ENCODE measurements at regions not wholly inside any gene's neighbourhood (a gene's known extent, or its start where the extent isn't known, plus 50 kb on each side); places are given as distances from the start of the nearest gene placed in this dataset.

GRCh38 chr3:109927726-109928125 lies 590.4 kb upstream of the DPPA4 start:
- Histone ChIP-seq H3K4me2 (ENCODE audit: low read length) (no peak overlapping the region), H3K79me2 (replicated peaks; ENCODE audit: insufficient read depth, low read length) (no peaks in the 10 kb centered on the region), H4K20me1 (ENCODE audit: insufficient read depth) (no peaks in the 10 kb centered on the region), H3F3A (ENCODE audit: insufficient read depth, low read length, poor library complexity, severe bottlenecking) (no peaks in the 10 kb centered on the region), H3K9me3 (ENCODE audit: low read length) (no peaks in the 10 kb centered on the region), H3K9me2 (ENCODE audit: insufficient read depth, low read length) (no peaks in the 10 kb centered on the region), H3K27ac (ENCODE audit: low read length) (no peak overlapping the region), H3K27me3 (ENCODE audit: insufficient read depth, low read depth, low read length) (no peaks in the 10 kb centered on the region), H3K4me3 (ENCODE audit: low read length) (no peak overlapping the region), H2AFZ (ENCODE audit: low read depth, low read length) (no peak overlapping the region), H3K9ac (ENCODE audit: low read length) (no peak overlapping the region), H3K36me3 (ENCODE audit: insufficient read depth, low read length) (no peaks in the 10 kb centered on the region)
- TF ChIP-seq RAD21 (conservative IDR thresholded peaks at IDR 0.05) (no peak), MXI1 (conservative IDR thresholded peaks at IDR 0.05; ENCODE audit: poor library complexity, severe bottlenecking) (no peak), TAF1 (IDR thresholded peaks at IDR 0.05; ENCODE audit: low read depth) (no peak), EP300 (conservative IDR thresholded peaks at IDR 0.05; ENCODE audit: poor library complexity, severe bottlenecking) (no peak), REST (IDR thresholded peaks at IDR 0.05; ENCODE audit: borderline replicate concordance) (no peak), CTCF (IDR thresholded peaks at IDR 0.05; ENCODE audit: poor library complexity, severe bottlenecking) (no peak), SMC3 (conservative IDR thresholded peaks at IDR 0.05; ENCODE audit: poor library complexity) (no peak), POLR2AphosphoS5 (IDR thresholded peaks at IDR 0.05) (no peak), EZH2 (IDR thresholded peaks at IDR 0.05; ENCODE audit: borderline replicate concordance, insufficient read depth, low read length, poor library complexity, severe bottlenecking) (no peak)

- Histone ChIP-seq H3K79me2 (replicated peaks; ENCODE audit: insufficient read depth, low read length) (no peaks in the 10 kb centered on the region), H3K9me2 (ENCODE audit: insufficient read depth, low read length) (no peaks in the 10 kb centered on the region), H3F3A (ENCODE audit: insufficient read depth, low read length, poor library complexity, severe bottlenecking) (peaks cover 9% of the 10 kb centered on the region), H3K4me3 (ENCODE audit: low read length) (no peak overlapping the region), H3K27ac (ENCODE audit: low read length) (no peak overlapping the region), H3K36me3 (ENCODE audit: insufficient read depth, low read length) (no peaks in the 10 kb centered on the region), H3K9ac (ENCODE audit: low read length) (no peak overlapping the region), H2AFZ (ENCODE audit: low read depth, low read length) (no peak overlapping the region), H3K4me2 (ENCODE audit: low read length) (no peak overlapping the region), H3K9me3 (ENCODE audit: low read length) (no peaks in the 10 kb centered on the region), H4K20me1 (ENCODE audit: insufficient read depth) (no peaks in the 10 kb centered on the region), H3K27me3 (ENCODE audit: insufficient read depth, low read depth, low read length) (no peaks in the 10 kb centered on the region)
- TF ChIP-seq MXI1 (conservative IDR thresholded peaks at IDR 0.05; ENCODE audit: poor library complexity, severe bottlenecking): no peak
- no peak for TF ChIP-seq POLR2AphosphoS5 (IDR thresholded peaks at IDR 0.05)
- TF ChIP-seq SMC3 (conservative IDR thresholded peaks at IDR 0.05; ENCODE audit: poor library complexity): no peak
- no peak for TF ChIP-seq REST (IDR thresholded peaks at IDR 0.05; ENCODE audit: borderline replicate concordance)
- TF ChIP-seq EP300 (conservative IDR thresholded peaks at IDR 0.05; ENCODE audit: poor library complexity, severe bottlenecking): no peak
- no peak for TF ChIP-seq TAF1 (IDR thresholded peaks at IDR 0.05; ENCODE audit: low read depth)
- TF ChIP-seq RAD21 (conservative IDR thresholded peaks at IDR 0.05): no peak
- no peak for TF ChIP-seq CTCF (IDR thresholded peaks at IDR 0.05; ENCODE audit: poor library complexity, severe bottlenecking)
- no peak for TF ChIP-seq EZH2 (IDR thresholded peaks at IDR 0.05; ENCODE audit: borderline replicate concordance, insufficient read depth, low read length, poor library complexity, severe bottlenecking)
These were observed 593.2 kb upstream of the DPPA4 start for GRCh38 chr3:109930582-109930981.
